HEK293 (cell line): ENCODE measurements at regions not wholly inside any gene's neighbourhood (a gene's known extent, or its start where the extent isn't known, plus 50 kb on each side); places are given as distances from the start of the nearest gene placed in this dataset.

Experiments used
- CTCF ChIA-PET: fragments of 350-600 bp; formaldehyde crosslinking; extraction: SDS; loops from one replicate; lab custom pipeline; 2021; ENCODE audit warnings: antibody characterized with exemption; lab: Yijun Ruan, JAX
- POLR2A ChIA-PET: fragments of 300-600 bp; formaldehyde crosslinking; extraction: SDS; loops from one replicate; lab custom pipeline; 2020; ENCODE audit warnings: antibody characterized with exemption, inconsistent platforms; lab: Yijun Ruan, JAX
- H3K27ac ChIP-seq: fragments of 200-500 bp; sonication (Bioruptor generic); 2 replicates; pipeline ENCODE4 v1.5.1; 2014; ENCODE audit warnings: low read depth, low read length, control low read depth, inconsistent platforms; ENCODE audit errors: extremely low read depth
- H3K36me3 ChIP-seq, 2 experiments: fragments of 200-500 bp in 1 of 2; sonication (Bioruptor generic) in 1 of 2; 1 replicate in 1 of 2; 2 replicates in 1 of 2; pipeline ENCODE4 v1.5.1; 2014 to 2017; ENCODE audit warnings: inconsistent platforms in 2 of 2, low read length in 2 of 2; ENCODE audit not compliant: control insufficient read depth in 2 of 2, insufficient read depth in 1 of 2
- H3K4me1 ChIP-seq: fragments of 200-500 bp; sonication (Bioruptor generic); 2 replicates; pipeline ENCODE4 v1.5.1; 2014; ENCODE audit warnings: mild to moderate bottlenecking, low read length, inconsistent platforms; ENCODE audit not compliant: control insufficient read depth, insufficient read depth
- H3K4me3 ChIP-seq: 2 replicates; pipeline ENCODE4 v1.5.1; 2011; ENCODE audit warnings: low read depth, mild to moderate bottlenecking, control low read depth, low read length, moderate library complexity
- H3K9me3 ChIP-seq: fragments of 200-500 bp; sonication (Bioruptor generic); 2 replicates; pipeline ENCODE4 v1.5.1; 2014; ENCODE audit warnings: low read depth, low read length, inconsistent platforms; ENCODE audit not compliant: control insufficient read depth, insufficient read depth
- AEBP2 ChIP-seq: fragments of 450-650 bp; formaldehyde crosslinking; IDR thresholded peaks from 2 replicates; pipeline ENCODE4 v1.5.1; 2016; ENCODE audit warnings: missing biosample characterization, missing genetic modification characterization, borderline replicate concordance
- ELK4 ChIP-seq: IDR thresholded peaks from 2 replicates; pipeline ENCODE4 v1.6.1; 2011; ENCODE audit warnings: mild to moderate bottlenecking, low read depth, low read length, borderline replicate concordance
- FEZF1 ChIP-seq: fragments of 450-650 bp; formaldehyde crosslinking; IDR thresholded peaks from 2 replicates; pipeline ENCODE4 v1.5.1; 2016; ENCODE audit warnings: missing biosample characterization, missing genetic modification characterization
- KLF1 ChIP-seq: fragments of 450-650 bp; formaldehyde crosslinking; IDR thresholded peaks from 2 replicates; pipeline ENCODE4 v1.5.1; 2016; ENCODE audit warnings: missing biosample characterization, missing genetic modification characterization
- KLF17 ChIP-seq: fragments of 450-650 bp; formaldehyde crosslinking; IDR thresholded peaks from 2 replicates; pipeline ENCODE4 v1.5.1; 2016; ENCODE audit warnings: missing biosample characterization, missing genetic modification characterization
- PRDM10 ChIP-seq: fragments of 450-650 bp; formaldehyde crosslinking; IDR thresholded peaks from 2 replicates; pipeline ENCODE4 v1.5.1; 2016; ENCODE audit warnings: missing biosample characterization, missing genetic modification characterization
- REPIN1 ChIP-seq: fragments of 450-650 bp; formaldehyde crosslinking; IDR thresholded peaks from 2 replicates; pipeline ENCODE4 v1.5.1; 2017; ENCODE audit warnings: missing biosample characterization, missing genetic modification characterization, low read depth
- ZNF184 ChIP-seq: fragments of 450-650 bp; IDR thresholded peaks from 2 replicates; pipeline ENCODE4 v1.5.1; 2018; ENCODE audit warnings: missing biosample characterization, mild to moderate bottlenecking, missing genetic modification characterization
- ZNF19 ChIP-seq: fragments of 450-650 bp; formaldehyde crosslinking; IDR thresholded peaks from 2 replicates; pipeline ENCODE4; 2016; ENCODE audit warnings: missing biosample characterization, missing genetic modification characterization, low read depth
- ZNF202 ChIP-seq: fragments of 450-650 bp; formaldehyde crosslinking; IDR thresholded peaks from 2 replicates; pipeline ENCODE4 v1.5.1; 2016; ENCODE audit warnings: missing biosample characterization, missing genetic modification characterization, borderline replicate concordance
- ZNF214 ChIP-seq: fragments of 450-650 bp; formaldehyde crosslinking; IDR thresholded peaks from 2 replicates; pipeline ENCODE4 v1.5.1; 2017; ENCODE audit warnings: missing biosample characterization, mild to moderate bottlenecking, missing genetic modification characterization, borderline replicate concordance
- ZNF23 ChIP-seq: fragments of 450-650 bp; formaldehyde crosslinking; IDR thresholded peaks from 2 replicates; pipeline ENCODE4 v1.5.1; 2016; ENCODE audit warnings: missing biosample characterization, missing genetic modification characterization, borderline replicate concordance
- ZNF239 ChIP-seq: fragments of 450-650 bp; formaldehyde crosslinking; IDR thresholded peaks from 2 replicates; pipeline ENCODE4 v1.5.1; 2016; ENCODE audit warnings: missing biosample characterization, missing genetic modification characterization
- ZNF24 ChIP-seq: fragments of 450-650 bp; formaldehyde crosslinking; IDR thresholded peaks from 2 replicates; pipeline ENCODE4 v1.5.1; 2016; ENCODE audit warnings: missing biosample characterization, missing genetic modification characterization
- ZNF350 ChIP-seq: fragments of 450-650 bp; formaldehyde crosslinking; IDR thresholded peaks from 2 replicates; pipeline ENCODE4 v1.5.0; 2017; ENCODE audit warnings: missing biosample characterization, mild to moderate bottlenecking, missing genetic modification characterization
- ZNF549 ChIP-seq: fragments of 450-650 bp; IDR thresholded peaks from 2 replicates; pipeline ENCODE4 v1.5.1; 2018; ENCODE audit warnings: missing biosample characterization, missing genetic modification characterization, mild to moderate bottlenecking, inconsistent platforms, moderate library complexity
- ZNF560 ChIP-seq: fragments of 450-650 bp; formaldehyde crosslinking; IDR thresholded peaks from 2 replicates; pipeline ENCODE4 v1.5.1; 2017; ENCODE audit warnings: missing biosample characterization, missing genetic modification characterization, borderline replicate concordance
- ZNF629 ChIP-seq: fragments of 450-650 bp; formaldehyde crosslinking; IDR thresholded peaks from 2 replicates; pipeline ENCODE4 v1.5.1; 2017; ENCODE audit warnings: missing biosample characterization, missing genetic modification characterization
- ZNF76 ChIP-seq: fragments of 450-650 bp; formaldehyde crosslinking; IDR thresholded peaks from 2 replicates; pipeline ENCODE4; 2016; ENCODE audit warnings: low read depth, missing biosample characterization, missing genetic modification characterization, borderline replicate concordance

DNA sequence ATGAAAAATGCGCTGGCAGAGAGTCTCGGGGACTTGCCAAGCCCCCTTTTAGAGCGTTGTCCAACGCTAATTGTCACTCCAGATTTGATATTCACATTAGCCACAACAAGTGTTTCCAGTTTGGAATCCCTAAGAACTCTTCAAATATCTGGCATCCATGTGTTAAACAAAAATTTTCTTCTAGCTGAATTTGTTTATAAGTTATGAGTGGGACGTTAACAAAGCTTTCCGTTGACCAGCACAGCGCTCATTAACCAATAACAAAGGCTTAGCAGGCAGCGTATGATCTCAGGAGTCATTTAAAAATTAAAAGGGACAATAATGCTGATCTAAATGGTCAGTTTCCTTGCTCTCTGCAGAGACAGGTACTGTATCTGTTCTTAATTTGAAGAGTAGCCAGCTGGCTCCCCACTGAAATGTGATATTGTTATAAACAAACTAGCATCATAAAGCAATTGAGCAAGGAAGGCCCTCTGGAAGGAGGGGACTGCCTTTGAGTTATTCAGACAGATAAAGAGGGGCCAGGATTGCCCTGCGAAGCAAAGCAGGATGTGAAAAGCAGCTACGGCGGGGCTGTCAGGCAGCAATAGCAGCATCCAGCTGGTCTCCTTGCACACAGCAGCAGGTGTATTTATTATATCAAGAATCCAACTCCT lies 337.2 kb upstream of the SALL3 start:
- Histone ChIP-seq H3K4me3 (no peak overlapping the region), H3K27ac (no peak overlapping the region), H3K4me1 (peaks cover 14% of the 10 kb centered on the region), H3K36me3 (no peaks in the 10 kb centered on the region), H3K9me3 (no peaks in the 10 kb centered on the region)
- ChIA-PET CTCF (interaction anchor here (0.6 kb wide), 2 partner anchors 77 to 424 kb away, joined by 3 read pairs; no protein-coding TSS in a partner anchor), POLR2A (no interaction called here)
- TF ChIP-seq AEBP2 (tag by site-specific recombination) (no peak), ZNF184 (tag by site-specific recombination) (no peak), ZNF214 (no peak), FEZF1 (tag by site-specific recombination) (no peak), ELK4 (no peak), ZNF24 (tag by site-specific recombination) (no peak), ZNF560 (tag by site-specific recombination) (no peak), ZNF202 (tag by site-specific recombination) (no peak)

GRCh38 chr18:78643004-78643403 lies 336.6 kb upstream of the SALL3 start:
- Histone ChIP-seq H3K9me3 (no peaks in the 10 kb centered on the region), H3K36me3 (no peaks in the 10 kb centered on the region), H3K27ac (no peak overlapping the region), H3K4me3 (no peak overlapping the region)
- POLR2A ChIA-PET: no interaction called here
- CTCF ChIA-PET: no interaction called here
- TF ChIP-seq ZNF239 (tag by site-specific recombination) (no peak), ZNF549 (no peak), PRDM10 (tag by site-specific recombination) (no peak), KLF1 (tag by site-specific recombination) (no peak), KLF17 (tag by site-specific recombination) (no peak), ZNF350 (tag by site-specific recombination) (no peak), ZNF629 (tag by site-specific recombination) (no peak), REPIN1 (tag by site-specific recombination) (no peak), FEZF1 (tag by site-specific recombination) (no peak), ZNF23 (tag by site-specific recombination) (no peak), ZNF76 (tag by site-specific recombination) (no peak), ZNF19 (tag by site-specific recombination) (no peak)
- TF ChIP-seq, all 188 proteins: peak for 0
- peaks cover 14% of the 10 kb centered on the region for H3K4me1 ChIP-seq
